Transverse colon (tissue), 4 donors: ENCODE measurements at regions not wholly inside any gene's neighbourhood (a gene's known extent, or its start where the extent isn't known, plus 50 kb on each side); places are given as distances from the start of the nearest gene placed in this dataset.

Experiments
- DNase-seq: peaks from one replicate; pipeline ENCODE4 v3.0.0-alpha.2; 2019
- H3K27ac ChIP-seq, 4 donors: fragments of 200-600 bp; sonication (generic); 2 replicates each; pipeline ENCODE4 v1.5.1; 2016 to 2018; ENCODE audit warnings: inconsistent platforms in 4 of 4
- H3K27me3 ChIP-seq: fragments of 200-600 bp; sonication (generic); 2 replicates; pipeline ENCODE4 v1.5.1; 2017; ENCODE audit warnings: inconsistent platforms
- H3K36me3 ChIP-seq, 4 donors: fragments of 200-600 bp; sonication (generic); 2 replicates each; pipeline ENCODE4 v1.5.1; 2017 to 2019; ENCODE audit warnings: inconsistent platforms in 4 of 4
- H3K4me1 ChIP-seq, 4 donors: fragments of 200-600 bp; sonication (generic); 2 replicates each; pipeline ENCODE4 v1.5.1; 2017 to 2020; ENCODE audit warnings: inconsistent platforms in 4 of 4
- H3K4me3 ChIP-seq, 4 donors: fragments of 200-600 bp; sonication (generic); 1 replicate in 1 of 4; 2 replicates in 3 of 4; pipeline versions ENCODE4 v1.5.1 to v1.6.1; 2017 to 2019; ENCODE audit warnings: inconsistent platforms in 4 of 4
- H3K9me3 ChIP-seq, 2 donors: fragments of 200-600 bp; sonication (generic); 2 replicates each; pipeline ENCODE4 v1.5.1; 2017 to 2019; ENCODE audit warnings: inconsistent platforms in 2 of 2
- CTCF ChIP-seq, 5 experiments: fragments of 200-600 bp in 3 of 5; fragments of 450-650 bp in 2 of 5; sonication (generic) in 3 of 5; IDR thresholded peaks; 1 replicate in 2 of 5; 2 replicates in 3 of 5; pipeline ENCODE4 v1.5.1; 2016 to 2017; ENCODE audit warnings: antibody characterized with exemption in 5 of 5, inconsistent platforms in 3 of 5, mild to moderate bottlenecking in 2 of 5, moderate library complexity in 1 of 5
- EP300 ChIP-seq: sonication (generic); formaldehyde crosslinking; IDR thresholded peaks from one replicate; pipeline ENCODE4 v1.6.1; 2017; ENCODE audit warnings: antibody characterized with exemption, low read depth
- POLR2A ChIP-seq: fragments of 450-650 bp; IDR thresholded peaks from one replicate; pipeline ENCODE4 v1.6.1; 2016; ENCODE audit warnings: antibody characterized with exemption, mild to moderate bottlenecking, moderate library complexity
- POLR2AphosphoS5 ChIP-seq, 3 donors: sonication (generic); formaldehyde crosslinking; IDR thresholded peaks; one replicate each; pipeline ENCODE4 v1.6.1; 2016; ENCODE audit warnings: antibody characterized with exemption in 3 of 3
- WGBS, 2 donors: methylation state at CpG; one replicate each; pipeline ENCODE4 v1.1.5; 2018; ENCODE audit warnings: low coverage in 1 of 2; 5-methylcytosine and 5-hydroxymethylcytosine counted together
- in situ Hi-C, 4 donors: fragments of 200-750 bp; cut with MboI; loops; one replicate each; pipeline versions ENCODE4 v1.15.0 to v1.15.1; 2017; ENCODE audit warnings: low sequenced_read_pairs in 3 of 4, low pct_ligation_motif_present in 1 of 4, low pct_unique_long_range_greater_than_20kb in 1 of 4
- intact Hi-C: fragments of 100-400 bp; cut with DNase I; formaldehyde crosslinking; loops from one replicate; pipeline ENCODE4 v1.15.1; 2023; ENCODE audit warnings: low total_unique reads

- intact Hi-C loops, result no loop called here
- no peak overlapping the region for H3K4me3 ChIP-seq
- WGBS, 2 donors, result 55 to 80% methylated on average over 2 to 3 of the region's 3 CpGs
Measured at GRCh38 chr7:135815033-135815432, 66.4 kb upstream of the FAM180A start.

GRCh38 chr7:135812148-135812547 is 63.5 kb upstream of the FAM180A start:
- in situ Hi-C loops, result no loop called here
- H3K27ac ChIP-seq, result peak overlapping the region in 1 of 4 donors; percentile 23
- intact Hi-C loops, result no loop called here
- peaks cover 0 to 12% (median 2%) of the 10 kb centered on the region in 4 donors for H3K4me1 ChIP-seq
- no peak for DNase-seq
- WGBS, 2 donors, result 59 to 86% methylated on average over 1 to 8 of the region's 8 CpGs
- no peak for TF ChIP-seq POLR2A
- TF ChIP-seq POLR2AphosphoS5 (IDR thresholded peaks at IDR 0.05), result no peak
- TF ChIP-seq CTCF (IDR thresholded peaks at IDR 0.05), result no peak
- no peak for TF ChIP-seq EP300
- no peaks in the 10 kb centered on the region for H3K27me3 ChIP-seq
- H3K36me3 ChIP-seq, result no peaks in the 10 kb centered on the region
- H3K4me3 ChIP-seq, result no peak overlapping the region
- H3K9me3 ChIP-seq, result no peaks in the 10 kb centered on the region

More at GRCh38 chr7:135815033-135815432, 66.4 kb upstream of the FAM180A start:
- Histone ChIP-seq H3K4me1 (no peaks in the 10 kb centered on the region), H3K27ac (no peak overlapping the region), H3K27me3 (no peaks in the 10 kb centered on the region), H3K36me3 (no peaks in the 10 kb centered on the region), H3K9me3 (no peaks in the 10 kb centered on the region)
- no peak for DNase-seq
- in situ Hi-C loops, result no loop called here
- TF ChIP-seq EP300 (no peak), CTCF (IDR thresholded peaks at IDR 0.05) (no peak), POLR2A (no peak), POLR2AphosphoS5 (IDR thresholded peaks at IDR 0.05) (no peak)

GRCh38 chr7:135811506-135811905 is 62.9 kb upstream of the FAM180A start:
- in situ Hi-C loops, result no loop called here
- DNase-seq, result no peak
- Histone ChIP-seq H3K4me1 (peaks cover 0 to 12% (median 2%) of the 10 kb centered on the region in 4 donors), H3K27me3 (no peaks in the 10 kb centered on the region), H3K36me3 (no peaks in the 10 kb centered on the region), H3K9me3 (no peaks in the 10 kb centered on the region), H3K27ac (peak overlapping the region in 3 of 4 donors; percentile 25 to 32 (median 26)), H3K4me3 (no peak overlapping the region)
- intact Hi-C loops, result no loop called here
- TF ChIP-seq POLR2A (no peak), POLR2AphosphoS5 (IDR thresholded peaks at IDR 0.05) (peak in 1 of 3 donors; percentile 22), CTCF (IDR thresholded peaks at IDR 0.05) (no peak)

GRCh38 chr7:135808206-135808605 is 59.6 kb upstream of the FAM180A start:
- Histone ChIP-seq H3K27me3 (no peaks in the 10 kb centered on the region), H3K9me3 (no peaks in the 10 kb centered on the region), H3K4me1 (peaks cover 0 to 12% (median 2%) of the 10 kb centered on the region in 4 donors), H3K27ac (peak overlapping the region in 2 of 4 donors; percentile 14 to 38), H3K4me3 (no peak overlapping the region), H3K36me3 (no peaks in the 10 kb centered on the region)
- TF ChIP-seq EP300, result no peak
- TF ChIP-seq POLR2AphosphoS5 (IDR thresholded peaks at IDR 0.05), result no peak
- no peak for TF ChIP-seq CTCF (IDR thresholded peaks at IDR 0.05)
- no peak for TF ChIP-seq POLR2A
- DNase-seq, result no peak
- 81% methylated on average over 4 of the region's 4 CpGs; no CpG with 5 or more reads in 1 of the 2 donors for WGBS, 2 donors
- in situ Hi-C loops, result loop anchor here in 1 of 4 donors (10.0 kb wide), 1 partner anchor 197 kb away; no protein-coding TSS in a partner anchor
- intact Hi-C loops, result no loop called here
